Heart left ventricle (tissue), 16 donors: ENCODE measurements at regions not wholly inside any gene's neighbourhood (a gene's known extent, or its start where the extent isn't known, plus 50 kb on each side); places are given as distances from the start of the nearest gene placed in this dataset.
A peak's percentile ranks its signal among the peaks of the same experiment; 100 is the strongest.
"Not testable (repeated sequence)": the region's sequence is repeated elsewhere in the genome, so short reads cannot be mapped to it uniquely, and the experiment has no call there.

ENCODE experiments used
- ATAC-seq, 4 donors: fragments of 200-7000 bp; cut with Tn5 transposase; one replicate each; pipeline ENCODE4 v1.9.1; 2020 to 2022; ENCODE audit warnings: moderate library complexity in 4 of 4, mild to moderate bottlenecking in 3 of 4, moderate number of reproducible peaks in 1 of 4
- DNase-seq, 5 donors: peaks; one replicate each; pipeline ENCODE4 v3.0.0-alpha.2; 2020
- H3K27ac ChIP-seq, 12 donors: fragments of 200-600 bp; sonication (generic) in 4 of 12; one replicate each; pipeline versions ENCODE4 v1.5.0 to v1.8.0; 2016 to 2022; ENCODE audit warnings: mild to moderate bottlenecking in 2 of 12
- H3K27me3 ChIP-seq, 9 donors: fragments of 200-600 bp; sonication (generic) in 2 of 9; one replicate each; pipeline versions ENCODE4 v1.5.1 to v1.8.0; 2016 to 2022; ENCODE audit warnings: mild to moderate bottlenecking in 3 of 9
- H3K36me3 ChIP-seq, 9 donors: fragments of 200-600 bp; sonication (generic) in 2 of 9; one replicate each; pipeline versions ENCODE4 v1.5.0 to v1.8.0; 2018 to 2022; ENCODE audit warnings: mild to moderate bottlenecking in 2 of 9
- H3K4me1 ChIP-seq, 12 donors: fragments of 200-600 bp; sonication (generic) in 4 of 12; one replicate each; pipeline versions ENCODE4 v1.5.0 to v1.8.0; 2016 to 2022; ENCODE audit warnings: mild to moderate bottlenecking in 3 of 12
- H3K4me3 ChIP-seq, 12 donors: fragments of 200-600 bp; sonication (generic) in 4 of 12; one replicate each; pipeline versions ENCODE4 v1.5.0 to v1.8.0; 2017 to 2022; ENCODE audit warnings: mild to moderate bottlenecking in 9 of 12, moderate library complexity in 4 of 12
- H3K9me3 ChIP-seq, 12 donors: fragments of 200-600 bp; sonication (generic) in 4 of 12; one replicate each; pipeline versions ENCODE4 v1.5.0 to v1.8.0; 2016 to 2022; ENCODE audit warnings: mild to moderate bottlenecking in 1 of 12
- WGBS, 4 donors: extraction: QIAGEN DNeasy Blood & Tissue Kit in 2 of 4; methylation state at CpG; one replicate each; pipeline versions ENCODE4 v1.1.5 to v1.1.7; 2013 to 2018; 5-methylcytosine and 5-hydroxymethylcytosine counted together
- intact Hi-C, 10 donors: fragments of 100-400 bp; cut with DNase I; formaldehyde crosslinking; loops; one replicate each; pipeline versions ENCODE4 v1.11.1 to v1.14.2; 2022
- donor health status: ischemic (EF 13 %, LVEDD 7.1; RV severe dilation, severe dysfunction).
- donor health status: healthy with polysubstance abuse.
- donor health status: DM: no; HTN: yes; CAD: no.
- donor health status: DM: no; HTN: no; CAD: no.
- donor health status: ischemic (EF 25% LVEDD 6.9; RV normal size, moderate dysfunction).
- donor health status: ischemic (EF 25% LVEDD 5.7; RV mildly dilated, moderate dysfunction).
- donor health status: healthy.
- donor health status: DM: yes; HTN: yes; CAD: no.
- donor health status: ischemic (EF 35%, LVEDD 5.7; RV mildly dilated, moderate dysfunction).
- donor health status: nonischemic (EF 11% LVEDD 7.7; RV severe dilation, severe dysfunction).
- donor health status: DM: yes; HTN: yes; CAD: no.
- donor health status: PGD.
- donor health status: ischemic (EF 29% LVEDD 5.4; RV normal size, mild dysfunction).
- donor health status: nonischemic (EF 23%, LVEDD 6.1; RV moderate dilation, normal function).

DNA sequence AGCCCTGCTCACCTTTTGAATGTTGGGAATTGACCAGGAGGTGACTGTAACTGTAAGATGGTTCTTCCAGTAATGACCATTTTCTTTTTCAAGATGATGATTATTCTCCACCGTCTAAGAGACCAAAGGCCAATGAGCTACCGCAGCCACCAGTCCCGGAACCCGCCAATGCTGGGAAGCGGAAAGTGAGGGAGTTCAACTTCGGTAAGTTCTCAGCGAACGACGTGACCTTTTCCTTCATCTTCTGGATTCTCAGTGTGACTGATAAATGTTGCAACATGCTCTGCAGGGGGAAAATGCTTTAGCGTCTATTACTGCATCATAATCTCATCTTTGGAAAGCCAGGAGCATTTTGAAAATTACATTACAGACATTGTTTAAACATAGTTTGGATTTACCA is 89.5 kb upstream of the SPDYE9 start:
- H3K36me3 ChIP-seq, H3K4me3 ChIP-seq, H3K9me3 ChIP-seq, H3K4me1 ChIP-seq, ATAC-seq, intact Hi-C loops, H3K27ac ChIP-seq, H3K27me3 ChIP-seq, DNase-seq: not testable (repeated sequence)
- no CpG with 5 or more reads among the region's 10 CpGs for WGBS, 4 donors

DNA sequence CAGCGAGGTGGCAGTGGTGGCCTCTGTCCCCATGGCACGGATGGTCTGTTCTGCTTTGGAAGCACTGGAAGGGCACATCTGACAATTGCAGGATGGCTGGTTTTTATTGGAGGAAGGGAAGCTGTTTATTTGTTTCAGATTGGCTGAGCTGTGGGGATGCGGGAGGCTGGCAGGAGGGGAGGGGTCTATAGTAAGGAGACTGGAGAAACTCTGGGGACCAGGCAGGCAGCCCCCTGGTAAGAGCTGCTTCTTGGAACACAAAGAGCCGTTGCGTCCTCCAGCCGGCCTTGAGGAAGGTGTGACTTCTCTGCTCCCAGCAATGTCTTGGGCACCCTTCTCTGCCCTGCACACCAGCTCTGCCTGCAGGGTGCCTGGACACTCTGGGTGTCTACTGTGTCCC is 85.1 kb upstream of the SPDYE9 start:
- WGBS, 4 donors: 89 to 93% (median 90%) methylated on average over 3 to 6 of the region's 6 CpGs
- intact Hi-C loops, H3K27ac ChIP-seq, H3K4me1 ChIP-seq, DNase-seq, H3K9me3 ChIP-seq, H3K27me3 ChIP-seq, H3K36me3 ChIP-seq, H3K4me3 ChIP-seq: not testable (repeated sequence)
- peak in 1 of 4 donors; percentile 47 for ATAC-seq

DNA sequence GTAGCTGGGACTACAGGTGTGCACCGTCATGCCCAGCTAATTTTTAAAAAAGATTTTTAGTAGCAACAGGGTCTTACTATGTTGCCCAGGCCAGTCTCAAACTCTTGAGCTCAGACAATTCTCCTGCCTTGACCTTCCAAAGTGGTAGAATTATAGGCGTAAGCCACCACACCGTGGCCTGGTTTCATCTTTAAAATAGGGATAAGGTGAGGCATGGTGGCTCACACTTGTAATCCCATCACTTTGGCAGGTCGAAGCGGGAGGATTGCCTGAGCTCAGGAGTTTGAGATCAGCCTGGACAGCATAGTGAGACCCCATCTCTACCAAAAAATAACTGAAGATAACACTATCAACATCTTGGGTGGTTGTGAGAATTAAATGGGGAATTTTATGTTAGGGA is 84.6 kb upstream of the SPDYE9 start:
- DNase-seq, intact Hi-C loops: not testable (repeated sequence)
- WGBS, 4 donors: 96 to 98% (median 98%) methylated on average over 4 of the region's 5 CpGs

DNA sequence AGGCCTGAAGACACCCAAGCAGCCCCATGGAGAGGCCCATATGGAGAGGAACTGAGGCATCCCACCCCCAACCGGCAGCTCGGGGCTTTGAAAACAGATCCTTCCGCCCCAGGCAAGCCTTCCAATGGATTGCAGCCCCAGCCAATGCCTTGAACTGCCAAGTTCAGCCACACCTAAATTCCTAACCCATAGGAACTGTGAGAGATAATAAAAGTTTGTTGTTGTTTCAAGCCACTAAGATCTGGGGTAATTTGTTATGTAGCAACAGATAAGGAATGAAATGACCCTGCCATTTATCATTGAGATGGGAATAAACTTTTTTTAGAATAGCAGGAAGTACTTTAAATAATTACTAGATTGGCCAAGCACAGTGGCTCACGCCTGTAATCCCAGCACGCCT is 80.3 kb upstream of the SPDYE9 start:
- H3K36me3 ChIP-seq, H3K27ac ChIP-seq, DNase-seq, H3K9me3 ChIP-seq, intact Hi-C loops, H3K4me3 ChIP-seq, H3K27me3 ChIP-seq, H3K4me1 ChIP-seq, ATAC-seq: not testable (repeated sequence)
- no CpG with 5 or more reads among the region's 5 CpGs for WGBS, 4 donors

More for the DNA sequence above, 84.6 kb upstream of the SPDYE9 start:
- not testable (repeated sequence) for H3K27me3 ChIP-seq, H3K36me3 ChIP-seq, H3K4me1 ChIP-seq, H3K9me3 ChIP-seq, H3K4me3 ChIP-seq, ATAC-seq, H3K27ac ChIP-seq

- H3K27ac ChIP-seq, DNase-seq, H3K4me3 ChIP-seq, ATAC-seq, H3K36me3 ChIP-seq, H3K9me3 ChIP-seq, H3K27me3 ChIP-seq, H3K4me1 ChIP-seq, intact Hi-C loops: not testable (repeated sequence)
- 70 to 79% (median 77%) methylated on average over 2 to 5 of the region's 7 CpGs; no CpG with 5 or more reads in 1 of the 4 donors for WGBS, 4 donors
Measured at GRCh38 chr7:73162680-73163079, 76.8 kb upstream of the SPDYE9 start.

DNA sequence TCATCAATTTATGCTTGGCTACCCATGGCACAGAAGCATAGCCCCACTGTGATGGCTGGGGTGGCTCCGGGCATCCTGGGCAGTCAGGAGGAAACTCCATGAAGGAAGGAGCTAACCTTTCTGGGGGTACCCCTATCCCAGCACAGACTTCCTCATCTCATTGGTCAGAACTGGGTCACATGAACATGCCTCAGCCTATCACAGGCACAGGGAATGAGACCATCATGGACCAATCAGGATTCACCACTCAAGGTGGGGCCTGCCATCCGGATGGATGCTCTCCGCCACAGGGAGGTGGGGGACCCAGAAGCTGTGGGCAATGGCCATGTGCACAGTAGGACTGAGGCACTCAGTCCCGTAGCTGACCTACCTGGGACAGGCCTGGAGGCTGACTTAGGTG is 75.9 kb upstream of the SPDYE9 start:
- intact Hi-C loops, H3K36me3 ChIP-seq, H3K27me3 ChIP-seq, DNase-seq, H3K4me1 ChIP-seq, H3K27ac ChIP-seq, H3K4me3 ChIP-seq, H3K9me3 ChIP-seq, ATAC-seq: not testable (repeated sequence)
- no CpG with 5 or more reads among the region's 4 CpGs for WGBS, 4 donors

DNA sequence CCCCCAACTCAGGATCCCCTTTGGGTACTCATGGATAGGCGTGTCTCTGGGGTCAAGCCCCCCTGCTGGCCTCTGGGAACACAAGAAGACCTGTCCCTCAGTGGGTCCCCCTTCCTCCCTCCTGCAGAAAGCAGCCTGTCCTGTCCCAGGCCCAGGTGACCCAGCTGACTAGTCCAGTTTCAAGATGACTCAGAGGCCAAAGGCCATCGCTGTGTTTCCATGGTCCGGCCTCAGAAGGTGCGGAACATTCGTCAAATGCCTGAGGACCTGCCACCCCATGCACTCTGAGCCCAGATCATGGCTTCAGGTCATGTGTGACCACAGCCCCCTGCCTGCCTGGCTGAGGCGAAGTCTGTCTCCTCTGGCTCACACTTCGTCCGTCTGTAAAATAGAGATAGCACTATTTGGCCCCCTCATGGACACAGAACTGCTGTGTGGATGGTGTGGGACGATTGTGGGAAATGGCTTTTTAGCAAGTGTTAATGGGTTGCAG is 71.4 kb upstream of the SPDYE9 start:
- ATAC-seq, H3K9me3 ChIP-seq, DNase-seq, intact Hi-C loops, H3K4me1 ChIP-seq, H3K4me3 ChIP-seq, H3K27ac ChIP-seq, H3K27me3 ChIP-seq, H3K36me3 ChIP-seq: not testable (repeated sequence)
- 89 to 91% methylated on average over 1 of the region's 9 CpGs; no CpG with 5 or more reads in 2 of the 4 donors for whole genome bisulfite sequencing, 4 donors

- H3K27me3 ChIP-seq, H3K9me3 ChIP-seq, H3K36me3 ChIP-seq, H3K4me1 ChIP-seq, H3K27ac ChIP-seq, intact Hi-C loops: not testable (repeated sequence)
- 9 to 22% (median 16%) methylated on average over 9 to 11 of the region's 17 CpGs; no CpG with 5 or more reads in 1 of the 4 donors for WGBS, 4 donors
- ATAC-seq (peak in 1 of 4 donors; percentile 17), DNase-seq (peak in 1 of 5 donors; percentile 12)
- peak overlapping the region in 2 of 12 donors; percentile 28 to 30 for H3K4me3 ChIP-seq
Measured at GRCh38 chr7:73156510-73157168, 70.8 kb upstream of the SPDYE9 start.
